H9 (cell line): ENCODE measurements at regions not wholly inside any gene's neighbourhood (a gene's known extent, or its start where the extent isn't known, plus 50 kb on each side); places are given as distances from the start of the nearest gene placed in this dataset.

Experiments
- DNase-seq: peaks from one replicate; pipeline ENCODE4 v3.0.0-alpha.2; 2017
- H2AFZ ChIP-seq: one replicate; pipeline ENCODE4 v1.6.1; 2013; ENCODE audit warnings: mild to moderate bottlenecking, low read length, control low read depth, moderate library complexity
- H2AK5ac ChIP-seq: 2 replicates; pipeline ENCODE4 v1.6.1; 2013; ENCODE audit warnings: low read length, control low read depth, mixed read lengths; ENCODE audit not compliant: insufficient read length
- H2BK120ac ChIP-seq: one replicate; pipeline ENCODE4 v1.6.1; 2013; ENCODE audit warnings: low read depth, mild to moderate bottlenecking, low read length, control low read depth, inconsistent platforms; ENCODE audit not compliant: poor library complexity, severe bottlenecking
- H2BK12ac ChIP-seq: 2 replicates; pipeline ENCODE4 v1.6.1; 2013; ENCODE audit warnings: low read length, control low read depth, mixed read lengths, low read depth; ENCODE audit not compliant: insufficient read length
- H2BK15ac ChIP-seq: 2 replicates; pipeline ENCODE4 v1.6.1; 2013; ENCODE audit warnings: low read depth, low read length, control low read depth
- H2BK20ac ChIP-seq: one replicate; pipeline ENCODE4 v1.6.1; 2013; ENCODE audit warnings: low read depth, mild to moderate bottlenecking, low read length, control low read depth, inconsistent platforms; ENCODE audit not compliant: poor library complexity, severe bottlenecking
- H2BK5ac ChIP-seq: 2 replicates; pipeline ENCODE4 v1.6.1; 2013; ENCODE audit warnings: low read length, control low read depth, mixed read lengths; ENCODE audit not compliant: insufficient read length
- H3K14ac ChIP-seq: 2 replicates; pipeline ENCODE4 v1.6.1; 2013; ENCODE audit warnings: low read length, control low read depth; ENCODE audit not compliant: insufficient read depth
- H3K18ac ChIP-seq: 2 replicates; pipeline ENCODE4 v1.6.1; 2013; ENCODE audit warnings: low read depth, mild to moderate bottlenecking, mixed read lengths, low read length, control low read depth; ENCODE audit not compliant: insufficient read length
- H3K23ac ChIP-seq: 2 replicates; pipeline ENCODE4 v1.6.1; 2013; ENCODE audit warnings: low read length, control low read depth, mixed read lengths, low read depth; ENCODE audit not compliant: insufficient read length
- H3K23me2 ChIP-seq: 2 replicates; pipeline ENCODE4 v1.6.1; 2013; ENCODE audit warnings: low read depth, mild to moderate bottlenecking, mixed read lengths, low read length, control low read depth; ENCODE audit not compliant: insufficient read length, poor library complexity, severe bottlenecking
- H3K27ac ChIP-seq: 2 replicates; pipeline ENCODE4 v1.5.1; 2013; ENCODE audit warnings: low read length, control low read depth, mixed read lengths, low read depth; ENCODE audit not compliant: insufficient read length
- H3K27me3 ChIP-seq: 2 replicates; pipeline ENCODE4 v1.6.1; 2013; ENCODE audit warnings: low read length, control low read depth, inconsistent platforms; ENCODE audit not compliant: insufficient read depth
- H3K4ac ChIP-seq: 2 replicates; pipeline ENCODE4 v1.6.1; 2013; ENCODE audit warnings: low read depth, mild to moderate bottlenecking, control low read depth, inconsistent platforms, low read length, moderate library complexity
- H3K4me1 ChIP-seq: 2 replicates; pipeline ENCODE4 v1.6.1; 2013; ENCODE audit warnings: low read length, control low read depth, inconsistent platforms; ENCODE audit not compliant: insufficient read depth
- H3K4me2 ChIP-seq: 2 replicates; pipeline ENCODE4 v1.6.1; 2013; ENCODE audit warnings: low read length, control low read depth, mixed read lengths; ENCODE audit not compliant: insufficient read length, insufficient read depth
- H3K56ac ChIP-seq: 2 replicates; pipeline ENCODE4 v1.6.1; 2013; ENCODE audit warnings: low read depth, mild to moderate bottlenecking, mixed read lengths, low read length, control low read depth; ENCODE audit not compliant: insufficient read length
- H3K79me1 ChIP-seq: 2 replicates; pipeline ENCODE4 v1.6.1; 2013; ENCODE audit warnings: low read depth, mild to moderate bottlenecking, moderate library complexity, low read length, control low read depth, inconsistent platforms; ENCODE audit not compliant: insufficient read depth, poor library complexity, severe bottlenecking
- H3K79me2 ChIP-seq: 2 replicates; pipeline ENCODE4 v1.6.1; 2013; ENCODE audit warnings: low read length, control low read depth, inconsistent platforms; ENCODE audit not compliant: insufficient read depth
- H3K9ac ChIP-seq: 2 replicates; pipeline ENCODE4 v1.6.1; 2013; ENCODE audit warnings: low read length, control low read depth, mixed read lengths; ENCODE audit not compliant: insufficient read length; ENCODE audit errors: extremely low read depth
- H3K9me3 ChIP-seq: one replicate; pipeline ENCODE4 v1.6.1; 2013; ENCODE audit warnings: low read depth, low read length, inconsistent platforms; ENCODE audit not compliant: control insufficient read depth
- H3T11ph ChIP-seq: one replicate; pipeline ENCODE4 v1.6.1; 2013; ENCODE audit warnings: mild to moderate bottlenecking, low read length, control low read depth, inconsistent platforms
- H4K20me1 ChIP-seq: one replicate; pipeline ENCODE4 v1.6.1; 2013; ENCODE audit not compliant: control insufficient read depth, insufficient read length, insufficient read depth
- H4K5ac ChIP-seq: 2 replicates; pipeline ENCODE4 v1.6.1; 2013; ENCODE audit warnings: low read depth, mild to moderate bottlenecking, mixed read lengths, low read length, control low read depth; ENCODE audit not compliant: insufficient read length
- H4K8ac ChIP-seq: replicated peaks from 2 replicates; pipeline ENCODE4 v1.6.1; 2013; ENCODE audit warnings: low read length, control low read depth, mixed read lengths, low read depth; ENCODE audit not compliant: insufficient read length
- H4K91ac ChIP-seq: 2 replicates; pipeline ENCODE4 v1.6.1; 2013; ENCODE audit warnings: low read depth, mild to moderate bottlenecking, moderate library complexity, mixed read lengths, low read length, control low read depth; ENCODE audit not compliant: insufficient read length
- H3K27ac Mint-ChIP-seq, 3 experiments: 2 replicates in 2 of 3; 3 replicates in 1 of 3; pipeline ENCODE4 v1.8.0; 2020 to 2021; ENCODE audit warnings: mixed read lengths in 3 of 3, mild to moderate bottlenecking in 1 of 3, moderate library complexity in 1 of 3
- H3K27me3 Mint-ChIP-seq: 2 replicates; pipeline ENCODE4 v1.8.0; 2021; ENCODE audit warnings: low read depth, mild to moderate bottlenecking, moderate library complexity, mixed read lengths
- H3K36me3 Mint-ChIP-seq, 3 experiments: 2 replicates in 2 of 3; 3 replicates in 1 of 3; pipeline ENCODE4 v1.8.0; 2020 to 2021; ENCODE audit warnings: low read depth in 3 of 3, mixed read lengths in 3 of 3; ENCODE audit not compliant: insufficient read depth in 1 of 3
- H3K4me1 Mint-ChIP-seq, 2 experiments: 2 replicates each; pipeline ENCODE4 v1.8.0; 2020; ENCODE audit warnings: mixed read lengths in 2 of 2
- H3K4me3 Mint-ChIP-seq, 2 experiments: 2 replicates in 1 of 2; 3 replicates in 1 of 2; pipeline ENCODE4 v1.8.0; 2020 to 2021; ENCODE audit warnings: mild to moderate bottlenecking in 2 of 2, mixed read lengths in 2 of 2, moderate library complexity in 1 of 2
- H3K9me3 Mint-ChIP-seq, 2 experiments: 2 replicates in 1 of 2; 3 replicates in 1 of 2; pipeline ENCODE4 v1.8.0; 2020; ENCODE audit warnings: mild to moderate bottlenecking in 2 of 2, mixed read lengths in 2 of 2, moderate library complexity in 1 of 2
- CTCF ChIP-seq: fragments of 200-600 bp; sonication (generic); conservative IDR thresholded peaks from 3 replicates; pipeline ENCODE4 v1.8.0; 2021; ENCODE audit warnings: antibody characterized with exemption, mild to moderate bottlenecking
- WGBS: extraction: QIAGEN DNeasy Blood & Tissue Kit; methylation state at CpG from one replicate; pipeline ENCODE4 v1.1.7; 2013; ENCODE audit warnings: missing lambda C conversion rate, low lambda C conversion rate, mixed read lengths; ENCODE audit not compliant: insufficient read length; ENCODE audit errors: extremely low coverage; 5-methylcytosine and 5-hydroxymethylcytosine counted together

GRCh38 chr3:86416334-86416733 is 574.6 kb downstream of the VGLL3 start:
- Histone ChIP-seq H4K8ac (no peak overlapping the region), H3K4ac (no peak overlapping the region), H2BK12ac (no peak overlapping the region), H2BK20ac (no peak overlapping the region), H3K79me2 (no peaks in the 10 kb centered on the region), H2AFZ (no peak overlapping the region), H3K27me3 (no peaks in the 10 kb centered on the region), H3K79me1 (no peaks in the 10 kb centered on the region), H3K9ac (no peak overlapping the region), H2BK120ac (no peak overlapping the region), H3T11ph (no peak overlapping the region), H2BK5ac (no peak overlapping the region), H3K56ac (no peak overlapping the region), H3K4me1 (no peaks in the 10 kb centered on the region; the same call in 1 of the 2 replicates), H3K23me2 (no peaks in the 10 kb centered on the region), H3K9me3 (no peaks in the 10 kb centered on the region), H3K27ac (no peak overlapping the region), H3K4me2 (no peak overlapping the region), H3K23ac (no peak overlapping the region), H4K91ac (no peak overlapping the region), H2AK5ac (no peak overlapping the region), H4K20me1 (no peaks in the 10 kb centered on the region), H3K18ac (no peak overlapping the region), H2BK15ac (no peak overlapping the region), H3K14ac (no peak overlapping the region), H4K5ac (no peak overlapping the region)
- Mint-ChIP-seq H3K36me3 (peaks cover 0 to 11% (median 8%) of the 10 kb centered on the region in 3 experiments; a peak in 6 of 7 replicates), H3K27me3 (no peaks in the 10 kb centered on the region), H3K9me3 (no peaks in the 10 kb centered on the region; a peak in 1 of 5 replicates), H3K4me1 (peaks cover 8 to 19% of the 10 kb centered on the region in 2 experiments), H3K4me3 (no peak overlapping the region), H3K27ac (no peak overlapping the region)
- peak; percentile 31 for DNase-seq
- no peak for TF ChIP-seq CTCF
- WGBS, result no CpG with 5 or more reads among the region's 3 CpGs
